AG04450 (cell line): ENCODE measurements at regions not wholly inside any gene's neighbourhood (a gene's known extent, or its start where the extent isn't known, plus 50 kb on each side); places are given as distances from the start of the nearest gene placed in this dataset.
A peak's percentile ranks its signal among the peaks of the same experiment; 100 is the strongest.

ENCODE experiments used
- CTCF ChIA-PET: fragments of 300-600, 350-600 bp; formaldehyde crosslinking; extraction: SDS; loops from one replicate; lab custom pipeline; 2022; ENCODE audit warnings: antibody characterized with exemption, inconsistent platforms; lab: Charles Lee
- POLR2A ChIA-PET: fragments of 350-600 bp; formaldehyde crosslinking; extraction: SDS; loops from one replicate; lab custom pipeline; 2021; ENCODE audit warnings: antibody characterized with exemption, inconsistent platforms; lab: Yijun Ruan, JAX
- DNase-seq: peaks from one replicate; pipeline ENCODE4 v3.0.0-alpha.2; 2011; ENCODE audit warnings: low read depth, low spot score
- H3K27ac ChIP-seq: one replicate; pipeline ENCODE4 v1.5.1; 2012; ENCODE audit warnings: low read depth, low read length, control low read depth
- H3K27me3 ChIP-seq: one replicate; pipeline ENCODE4 v1.6.0; 2012; ENCODE audit warnings: low read length; ENCODE audit not compliant: control insufficient read depth, insufficient read depth
- H3K4me3 ChIP-seq: 2 replicates; pipeline ENCODE4 v1.5.1; 2011; ENCODE audit warnings: mild to moderate bottlenecking, low read depth, low read length, control low read depth
- H3K9me3 ChIP-seq: 2 replicates; pipeline ENCODE4 v1.5.1; 2012; ENCODE audit warnings: low read length; ENCODE audit not compliant: control insufficient read depth, insufficient read depth
- CTCF ChIP-seq: IDR thresholded peaks from 2 replicates; pipeline ENCODE4 v1.5.1; 2011; ENCODE audit warnings: low read depth, low read length, control low read depth, inconsistent platforms

DNA sequence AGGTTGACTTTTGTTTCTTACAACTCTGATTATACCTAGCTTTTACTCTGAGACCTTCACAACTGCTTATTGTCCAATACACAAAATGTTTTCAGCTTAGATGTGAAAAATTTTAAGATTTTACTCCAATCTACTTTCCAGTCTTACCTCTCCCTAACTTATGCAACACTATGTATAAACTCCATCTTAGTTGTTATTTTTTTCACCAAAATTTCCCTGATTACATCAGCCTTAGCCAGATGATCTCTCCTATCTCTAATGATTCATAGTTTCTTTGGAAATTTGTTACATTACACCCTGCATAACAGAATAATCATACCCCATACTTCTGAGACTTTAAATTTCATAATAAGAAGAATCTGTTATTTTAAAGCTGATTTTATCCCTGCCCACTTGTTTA lies 621.0 kb upstream of the ANO3 start:
- no peaks in the 10 kb centered on the region for H3K27me3 ChIP-seq
- no peaks in the 10 kb centered on the region for H3K9me3 ChIP-seq
- ChIA-PET CTCF (no interaction called here), POLR2A (no interaction called here)
- H3K4me3 ChIP-seq, result no peak overlapping the region
- no peak for DNase-seq
- no peak for TF ChIP-seq CTCF
- H3K27ac ChIP-seq, result no peak overlapping the region

- no peak for DNase-seq
- CTCF ChIA-PET, result interaction anchor here (0.6 kb wide), 1 partner anchor 13 kb away, joined by 3 read pairs; no protein-coding TSS in a partner anchor
- no peaks in the 10 kb centered on the region for H3K9me3 ChIP-seq
- H3K27ac ChIP-seq, result no peak overlapping the region
- TF ChIP-seq CTCF, result no peak
- no peak overlapping the region for H3K4me3 ChIP-seq
- no peaks in the 10 kb centered on the region for H3K27me3 ChIP-seq
- POLR2A ChIA-PET, result no interaction called here
Observed at GRCh38 chr11:25727944-25728343, 604.0 kb upstream of the ANO3 start.

GRCh38 chr11:25730230-25730629 lies 601.7 kb upstream of the ANO3 start:
- POLR2A ChIA-PET, result no interaction called here
- no peak for TF ChIP-seq CTCF

GRCh38 chr11:25733777-25734176 lies 598.2 kb upstream of the ANO3 start:
- DNase-seq, result no peak
- Histone ChIP-seq H3K4me3 (no peak overlapping the region), H3K9me3 (no peaks in the 10 kb centered on the region), H3K27me3 (no peaks in the 10 kb centered on the region), H3K27ac (no peak overlapping the region)
- CTCF ChIA-PET, result interaction anchor here (0.7 to 1.5 kb wide), 3 partner anchors 8 to 247 kb away, joined by 3 to 4 read pairs (median 4); no protein-coding TSS in a partner anchor
- TF ChIP-seq CTCF, result peak; percentile 11; the same call in 1 of the 2 replicates
- POLR2A ChIA-PET, result no interaction called here

More at GRCh38 chr11:25730230-25730629, 601.7 kb upstream of the ANO3 start:
- Histone ChIP-seq H3K4me3 (no peak overlapping the region), H3K9me3 (no peaks in the 10 kb centered on the region), H3K27me3 (no peaks in the 10 kb centered on the region), H3K27ac (no peak overlapping the region)
- DNase-seq, result no peak
- CTCF ChIA-PET, result no interaction called here

- H3K27me3 ChIP-seq, result no peaks in the 10 kb centered on the region
- TF ChIP-seq CTCF, result peak; percentile 55
- ChIA-PET POLR2A (no interaction called here), CTCF (interaction anchor here (0.6 to 1.5 kb wide), 17 partner anchors 9 to 1043 kb away, joined by 3 to 7 read pairs (median 4); no protein-coding TSS in a partner anchor)
- H3K4me3 ChIP-seq, result no peak overlapping the region
- H3K27ac ChIP-seq, result no peak overlapping the region
- H3K9me3 ChIP-seq, result no peaks in the 10 kb centered on the region
- no peak for DNase-seq
Observed at GRCh38 chr11:25734591-25735211, 597.2 kb upstream of the ANO3 start.
